ENCODE measurements at regions not wholly inside any gene's neighbourhood (a gene's known extent, or its start where the extent isn't known, plus 50 kb on each side); places are given as distances from the start of the nearest gene placed in this dataset.

GRCh38 chr6:148186916-148187315 is 155.7 kb upstream of the SASH1 start:
- TF ChIP-seq MYC (IDR thresholded peaks at IDR 0.05; ENCODE audit: low read depth, low read length) (no peak), CTCF (IDR thresholded peaks at IDR 0.05; ENCODE audit: low read depth, low read length) (no peak), POLR2A (IDR thresholded peaks at IDR 0.05; ENCODE audit: extremely low read depth, insufficient read length) (no peak)
